ENCODE measurements at regions not wholly inside any gene's neighbourhood (a gene's known extent, or its start where the extent isn't known, plus 50 kb on each side); places are given as distances from the start of the nearest gene placed in this dataset.
A peak's percentile ranks its signal among the peaks of the same experiment; 100 is the strongest.
"Not testable (repeated sequence)": the region's sequence is repeated elsewhere in the genome, so short reads cannot be mapped to it uniquely, and the experiment has no call there.

DNA sequence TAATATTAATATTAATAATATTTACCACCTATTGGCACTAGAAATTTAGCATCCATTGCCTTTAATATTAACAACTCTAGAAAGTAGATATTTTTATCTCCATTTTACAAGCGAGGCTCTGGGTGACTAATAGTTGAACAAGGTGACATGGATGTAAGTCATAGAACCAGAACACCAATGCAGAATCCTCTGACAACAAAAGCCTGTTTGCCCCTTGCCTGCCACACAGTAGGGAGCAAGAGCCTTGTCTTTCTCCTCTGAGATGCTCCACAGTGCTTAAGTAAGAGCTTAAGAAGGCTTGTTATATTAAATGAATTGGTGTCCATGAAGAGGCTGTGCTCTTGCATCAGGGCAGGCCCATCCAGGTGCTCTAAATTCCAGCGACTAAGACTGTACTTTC, 51.2 kb upstream of the LBX1 start:
- DNase-seq (ENCODE audit: low read depth) = peak; percentile 35
- no peak overlapping the region for H3K4me3 ChIP-seq (ENCODE audit: low read length)
- TF ChIP-seq, protein P1, sequence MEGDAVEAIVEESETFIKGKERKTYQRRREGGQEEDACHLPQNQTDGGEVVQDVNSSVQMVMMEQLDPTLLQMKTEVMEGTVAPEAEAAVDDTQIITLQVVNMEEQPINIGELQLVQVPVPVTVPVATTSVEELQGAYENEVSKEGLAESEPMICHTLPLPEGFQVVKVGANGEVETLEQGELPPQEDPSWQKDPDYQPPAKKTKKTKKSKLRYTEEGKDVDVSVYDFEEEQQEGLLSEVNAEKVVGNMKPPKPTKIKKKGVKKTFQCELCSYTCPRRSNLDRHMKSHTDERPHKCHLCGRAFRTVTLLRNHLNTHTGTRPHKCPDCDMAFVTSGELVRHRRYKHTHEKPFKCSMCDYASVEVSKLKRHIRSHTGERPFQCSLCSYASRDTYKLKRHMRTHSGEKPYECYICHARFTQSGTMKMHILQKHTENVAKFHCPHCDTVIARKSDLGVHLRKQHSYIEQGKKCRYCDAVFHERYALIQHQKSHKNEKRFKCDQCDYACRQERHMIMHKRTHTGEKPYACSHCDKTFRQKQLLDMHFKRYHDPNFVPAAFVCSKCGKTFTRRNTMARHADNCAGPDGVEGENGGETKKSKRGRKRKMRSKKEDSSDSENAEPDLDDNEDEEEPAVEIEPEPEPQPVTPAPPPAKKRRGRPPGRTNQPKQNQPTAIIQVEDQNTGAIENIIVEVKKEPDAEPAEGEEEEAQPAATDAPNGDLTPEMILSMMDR (IDR thresholded peaks at IDR 0.05; ENCODE audit: insufficient read depth, low read depth, low read length, missing control alignments) = no peak

- DNase-seq (ENCODE audit: low read depth); H3K4me3 ChIP-seq (ENCODE audit: low read length): not testable (repeated sequence)
Observed at GRCh38 chr10:101280921-101281320, 51.7 kb upstream of the LBX1 start.

DNA sequence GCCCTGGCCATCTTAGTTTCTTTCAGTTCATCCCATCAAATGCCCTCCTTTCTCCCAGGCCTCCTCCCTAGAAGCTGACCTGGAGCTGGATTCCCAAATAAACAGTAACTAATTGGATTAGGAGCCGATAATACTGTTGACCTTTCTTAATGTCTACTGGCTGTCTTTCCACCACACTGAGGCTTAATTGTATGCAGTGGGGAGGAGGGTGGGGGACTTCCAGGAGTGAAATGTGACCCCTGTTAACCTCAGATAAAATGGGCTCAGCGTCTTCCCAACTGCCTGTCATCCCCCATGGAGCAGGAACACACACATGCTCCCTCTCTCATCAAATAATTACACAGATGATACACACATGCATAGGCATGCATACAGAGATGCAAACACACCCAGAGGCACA, 53.7 kb upstream of the LBX1 start:
- DNase-seq (ENCODE audit: low read depth) = no peak
- TF ChIP-seq, protein P1 (IDR thresholded peaks at IDR 0.05; ENCODE audit: insufficient read depth, low read depth, low read length, missing control alignments) = no peak
- no peak overlapping the region for H3K4me3 ChIP-seq (ENCODE audit: low read length)

DNA sequence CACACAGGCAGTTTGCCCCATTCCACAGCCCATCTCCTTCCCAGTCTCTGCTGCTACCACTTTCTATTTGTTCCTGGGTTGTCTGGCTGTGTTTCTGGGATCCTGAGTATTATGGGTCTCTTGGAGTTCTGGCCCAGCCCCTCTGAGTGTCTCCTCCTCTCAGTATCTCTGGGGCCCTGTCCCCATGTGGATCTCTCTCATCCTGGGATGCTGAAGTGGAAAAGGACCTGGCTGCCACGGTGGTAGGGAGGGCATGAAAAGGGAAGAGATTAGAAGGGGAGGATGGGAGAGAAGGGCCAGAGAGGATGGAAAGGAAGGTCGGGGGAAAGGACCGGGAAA, 54.5 kb upstream of the LBX1 start:
- TF ChIP-seq, protein P1 (IDR thresholded peaks at IDR 0.05; ENCODE audit: insufficient read depth, low read depth, low read length, missing control alignments) = no peak
- H3K4me3 ChIP-seq (ENCODE audit: low read length) = no peak overlapping the region
- DNase-seq (ENCODE audit: low read depth) = no peak

- TF ChIP-seq, protein P1 (IDR thresholded peaks at IDR 0.05; ENCODE audit: insufficient read depth, low read depth, low read length, missing control alignments) = no peak
- DNase-seq (ENCODE audit: low read depth) = no peak
- no peak overlapping the region for H3K4me3 ChIP-seq (ENCODE audit: low read length)
Observed at GRCh38 chr10:101284101-101284743, 55.0 kb upstream of the LBX1 start.

GRCh38 chr10:101284744-101285463, 55.6 kb upstream of the LBX1 start:
- H3K4me3 ChIP-seq (ENCODE audit: low read length) = no peak overlapping the region
- no peak for DNase-seq (ENCODE audit: low read depth)
- TF ChIP-seq, protein P1 (IDR thresholded peaks at IDR 0.05; ENCODE audit: insufficient read depth, low read depth, low read length, missing control alignments) = no peak

- DNase-seq (ENCODE audit: low read depth) = no peak
- TF ChIP-seq, protein P1 (IDR thresholded peaks at IDR 0.05; ENCODE audit: insufficient read depth, low read depth, low read length, missing control alignments) = no peak
- H3K4me3 ChIP-seq (ENCODE audit: low read length) = no peak overlapping the region
Observed at GRCh38 chr10:101285519-101286070, 56.3 kb upstream of the LBX1 start.

All from epithelial cell of esophagus (primary cell).